ENCODE measurements at regions not wholly inside any gene's neighbourhood (a gene's known extent, or its start where the extent isn't known, plus 50 kb on each side); places are given as distances from the start of the nearest gene placed in this dataset.

DNA sequence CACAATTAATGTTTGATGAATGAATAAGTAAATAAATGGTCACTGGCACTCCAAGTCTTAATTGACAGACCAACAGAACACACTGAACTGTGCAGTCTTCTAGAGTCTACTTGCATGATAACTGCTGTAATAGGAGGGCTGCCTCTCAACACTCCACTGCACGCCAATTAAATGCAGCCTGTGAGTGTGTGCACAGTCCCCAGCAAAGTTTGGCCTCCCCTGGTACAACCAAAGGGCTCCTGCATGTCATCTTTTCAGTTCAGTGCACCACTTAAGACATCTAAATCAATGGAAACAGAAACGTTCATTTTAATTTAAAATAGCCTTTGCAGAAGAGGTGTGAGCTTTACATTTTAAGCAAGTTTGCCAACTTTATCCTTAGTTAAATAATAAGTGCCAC, 121.7 kb upstream of the USP15 start:
- intact Hi-C loops (cut with DNase I): no loop called here
- no peaks in the 10 kb centered on the region for H3K36me3 ChIP-seq (replicated peaks in 1 of 2; ENCODE audit: insufficient read depth in 1 of 2, low read depth in 2 of 2)
- 49 to 58% methylated on average over 2 of the region's 2 CpGs for WGBS, 2 donors
- H3K4me3 ChIP-seq: no peak overlapping the region
- ATAC-seq: no peak
- no peak overlapping the region for H3K27ac ChIP-seq
- H3K4me1 ChIP-seq: no peaks in the 10 kb centered on the region
- no peak for DNase-seq
- H3K9me3 ChIP-seq: no peaks in the 10 kb centered on the region
- TF ChIP-seq POLR2A (IDR thresholded peaks at IDR 0.05): no peak
- TF ChIP-seq, protein P1, sequence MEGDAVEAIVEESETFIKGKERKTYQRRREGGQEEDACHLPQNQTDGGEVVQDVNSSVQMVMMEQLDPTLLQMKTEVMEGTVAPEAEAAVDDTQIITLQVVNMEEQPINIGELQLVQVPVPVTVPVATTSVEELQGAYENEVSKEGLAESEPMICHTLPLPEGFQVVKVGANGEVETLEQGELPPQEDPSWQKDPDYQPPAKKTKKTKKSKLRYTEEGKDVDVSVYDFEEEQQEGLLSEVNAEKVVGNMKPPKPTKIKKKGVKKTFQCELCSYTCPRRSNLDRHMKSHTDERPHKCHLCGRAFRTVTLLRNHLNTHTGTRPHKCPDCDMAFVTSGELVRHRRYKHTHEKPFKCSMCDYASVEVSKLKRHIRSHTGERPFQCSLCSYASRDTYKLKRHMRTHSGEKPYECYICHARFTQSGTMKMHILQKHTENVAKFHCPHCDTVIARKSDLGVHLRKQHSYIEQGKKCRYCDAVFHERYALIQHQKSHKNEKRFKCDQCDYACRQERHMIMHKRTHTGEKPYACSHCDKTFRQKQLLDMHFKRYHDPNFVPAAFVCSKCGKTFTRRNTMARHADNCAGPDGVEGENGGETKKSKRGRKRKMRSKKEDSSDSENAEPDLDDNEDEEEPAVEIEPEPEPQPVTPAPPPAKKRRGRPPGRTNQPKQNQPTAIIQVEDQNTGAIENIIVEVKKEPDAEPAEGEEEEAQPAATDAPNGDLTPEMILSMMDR (IDR thresholded peaks at IDR 0.05): no peak
- H3K27me3 ChIP-seq: no peaks in the 10 kb centered on the region

DNA sequence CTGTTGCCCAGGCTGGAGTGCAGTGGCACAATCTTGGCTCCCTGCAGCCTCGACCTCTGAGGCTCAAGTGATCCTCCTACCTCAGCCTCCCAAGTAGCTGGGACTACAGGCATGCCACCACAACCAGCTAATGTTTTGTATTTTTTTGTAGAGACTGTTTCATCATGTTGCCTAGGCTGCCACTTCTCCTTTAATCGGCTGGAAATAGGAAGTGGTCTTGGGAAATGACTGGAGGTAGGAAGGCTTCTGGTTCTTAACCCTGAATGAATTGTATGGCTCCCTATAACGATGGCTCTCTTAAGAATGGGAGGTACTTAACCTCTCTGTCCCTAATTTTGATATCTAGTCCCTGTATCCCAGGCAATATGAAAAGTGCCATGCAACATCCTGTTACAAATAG, 113.9 kb upstream of the USP15 start:
- DNase-seq: no peak
- TF ChIP-seq, protein P1 (IDR thresholded peaks at IDR 0.05): no peak
- TF ChIP-seq POLR2A (IDR thresholded peaks at IDR 0.05): no peak
- H3K9me3 ChIP-seq: no peaks in the 10 kb centered on the region
- intact Hi-C loops (cut with DNase I): no loop called here
- H3K27ac ChIP-seq: no peak overlapping the region
- no peak overlapping the region for H3K4me3 ChIP-seq
- 42 to 56% methylated on average over 3 of the region's 3 CpGs for WGBS, 2 donors
- no peaks in the 10 kb centered on the region for H3K36me3 ChIP-seq (replicated peaks in 1 of 2; ENCODE audit: insufficient read depth in 1 of 2, low read depth in 2 of 2)
- no peaks in the 10 kb centered on the region for H3K27me3 ChIP-seq
- H3K4me1 ChIP-seq: no peaks in the 10 kb centered on the region
- ATAC-seq: no peak

DNA sequence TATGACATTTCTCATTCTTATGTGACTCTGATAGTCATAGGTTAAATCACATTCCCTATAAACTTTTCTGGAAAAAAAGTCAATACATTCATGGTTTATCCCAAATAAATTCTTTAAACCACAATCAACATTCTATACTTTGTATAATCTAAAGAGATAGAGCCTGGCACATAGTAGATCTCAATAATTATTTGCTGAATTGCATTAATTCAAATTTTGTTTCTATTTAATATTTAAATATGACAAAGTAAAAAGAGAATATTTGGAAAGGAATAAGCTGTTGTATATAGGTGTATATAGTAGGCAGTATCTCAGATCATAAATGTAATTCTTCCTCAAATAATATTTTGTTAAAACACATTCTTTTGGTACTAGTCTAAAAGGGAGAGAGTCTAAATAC, 102.2 kb upstream of the USP15 start:
- ATAC-seq (no peak), DNase-seq (no peak)
- no peaks in the 10 kb centered on the region for H3K4me1 ChIP-seq
- intact Hi-C loops (cut with DNase I): no loop called here
- H3K27ac ChIP-seq: no peak overlapping the region
- H3K4me3 ChIP-seq: no peak overlapping the region
- no peaks in the 10 kb centered on the region for H3K27me3 ChIP-seq
- no peaks in the 10 kb centered on the region for H3K9me3 ChIP-seq
- TF ChIP-seq, protein P1 (IDR thresholded peaks at IDR 0.05): no peak
- no peak for TF ChIP-seq POLR2A (IDR thresholded peaks at IDR 0.05)
- no peaks in the 10 kb centered on the region for H3K36me3 ChIP-seq (replicated peaks in 1 of 2; ENCODE audit: insufficient read depth in 1 of 2, low read depth in 2 of 2)

DNA sequence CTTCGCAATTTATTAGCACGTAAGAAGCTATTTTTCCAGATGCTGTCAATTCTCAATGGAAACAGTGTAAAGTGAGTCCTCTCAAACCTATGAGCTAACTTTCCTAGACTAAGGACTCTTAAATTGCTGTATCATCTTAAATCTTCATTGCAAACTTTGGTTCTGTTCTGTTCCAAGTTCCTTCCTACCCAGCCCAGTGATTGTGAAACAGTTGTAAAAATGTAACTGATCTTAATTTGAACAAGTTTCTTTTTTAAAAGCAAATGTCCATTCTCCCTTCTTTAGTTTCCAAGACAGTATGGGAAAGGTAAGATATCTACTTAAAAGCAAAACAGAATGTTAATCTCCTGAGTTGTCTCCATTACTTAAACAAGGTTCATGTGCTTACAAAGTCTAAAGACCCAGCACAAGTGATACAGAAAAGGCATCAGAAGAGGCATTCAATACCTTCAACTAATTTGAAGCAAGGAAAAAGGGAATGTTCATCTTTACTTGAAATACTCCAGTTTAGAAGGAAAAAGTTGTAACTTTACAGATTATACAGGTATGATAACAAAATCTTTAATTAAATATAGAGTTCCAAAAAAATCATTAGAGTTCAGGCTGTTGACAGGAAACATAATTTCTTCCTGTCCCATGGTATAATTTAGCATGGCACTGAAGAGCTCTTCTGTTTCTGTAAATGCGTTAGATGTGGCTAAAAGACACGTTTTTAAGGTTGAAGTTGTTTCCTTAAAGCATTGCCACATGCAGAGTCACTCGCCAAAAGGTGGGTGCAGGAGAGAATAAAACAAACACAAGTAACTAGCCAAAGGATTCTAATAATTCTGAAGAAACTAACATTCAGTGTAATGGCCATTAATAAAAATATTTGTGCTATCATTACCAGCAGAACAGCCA, 101.5 kb upstream of the USP15 start:
- Histone ChIP-seq H3K36me3 (replicated peaks in 1 of 2; ENCODE audit: insufficient read depth in 1 of 2, low read depth in 2 of 2) (no peaks in the 10 kb centered on the region), H3K4me3 (no peak overlapping the region), H3K27ac (no peak overlapping the region), H3K27me3 (no peaks in the 10 kb centered on the region), H3K9me3 (no peaks in the 10 kb centered on the region), H3K4me1 (no peaks in the 10 kb centered on the region)
- ATAC-seq (no peak), DNase-seq (no peak)
- TF ChIP-seq, protein P1 (IDR thresholded peaks at IDR 0.05): no peak
- no peak for TF ChIP-seq POLR2A (IDR thresholded peaks at IDR 0.05)
- intact Hi-C loops (cut with DNase I): no loop called here
- WGBS, 2 donors: 60 to 72% methylated on average over 5 of the region's 5 CpGs

DNA sequence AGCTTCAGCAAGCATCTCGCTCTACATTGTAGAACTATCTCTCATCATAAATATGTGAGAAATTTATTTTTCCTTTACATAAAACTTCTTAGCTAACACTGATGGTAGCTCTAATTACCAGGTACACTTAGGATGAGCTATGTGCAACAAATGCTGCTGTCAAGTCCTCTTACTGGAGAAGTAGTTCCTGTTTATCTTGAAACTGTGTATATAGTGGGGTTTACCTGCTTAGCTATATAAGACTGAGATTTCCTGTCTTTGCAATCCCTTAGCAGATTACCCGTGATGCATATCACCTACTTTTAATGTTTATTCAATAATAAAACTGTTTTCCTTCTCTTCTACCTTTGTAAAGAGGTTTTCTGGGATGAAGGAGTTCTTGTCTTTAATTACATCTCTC, 98.0 kb upstream of the USP15 start:
- no peaks in the 10 kb centered on the region for H3K4me1 ChIP-seq
- 82% methylated on average over 2 of the region's 2 CpGs for WGBS, 2 donors

More for the DNA sequence above, 98.0 kb upstream of the USP15 start:
- H3K36me3 ChIP-seq (replicated peaks in 1 of 2; ENCODE audit: insufficient read depth in 1 of 2, low read depth in 2 of 2): no peaks in the 10 kb centered on the region
- no peak for TF ChIP-seq POLR2A (IDR thresholded peaks at IDR 0.05)
- TF ChIP-seq, protein P1 (IDR thresholded peaks at IDR 0.05): no peak
- H3K27ac ChIP-seq: no peak overlapping the region
- H3K4me3 ChIP-seq: no peak overlapping the region
- H3K9me3 ChIP-seq: no peaks in the 10 kb centered on the region
- no peak for ATAC-seq
- H3K27me3 ChIP-seq: no peaks in the 10 kb centered on the region
- intact Hi-C loops (cut with DNase I): no loop called here
- no peak for DNase-seq
